GM23338 (cell line): ENCODE measurements at regions not wholly inside any gene's neighbourhood (a gene's known extent, or its start where the extent isn't known, plus 50 kb on each side); places are given as distances from the start of the nearest gene placed in this dataset.

Experiments used
- EZH2 ChIP-seq: fragments of 200-600 bp; sonication (generic); IDR thresholded peaks from one replicate; pipeline ENCODE4 v1.8.0; 2017; ENCODE audit warnings: antibody characterized with exemption, mild to moderate bottlenecking, low read depth; ENCODE audit not compliant: unreplicated experiment
- POLR2AphosphoS5 ChIP-seq: IDR thresholded peaks from 2 replicates; pipeline ENCODE4 v1.6.1; 2016; ENCODE audit warnings: antibody characterized with exemption, low read depth
- TF ChIP-seq, protein P1 (sequence below): IDR thresholded peaks from one replicate; pipeline ENCODE4 v1.6.1; 2018; ENCODE audit warnings: antibody characterized with exemption; ENCODE audit not compliant: unreplicated experiment
- TF ChIP-seq, protein P2 (sequence below), 2 experiments: fragments of 200-600 bp in 1 of 2; sonication (generic) in 1 of 2; conservative IDR thresholded peaks; 2 replicates each; pipeline versions ENCODE4 v1.5.1 to v1.6.1; 2016 to 2017; ENCODE audit warnings: antibody characterized with exemption in 2 of 2, low read depth in 2 of 2, mild to moderate bottlenecking in 2 of 2, moderate library complexity in 1 of 2

DNA sequence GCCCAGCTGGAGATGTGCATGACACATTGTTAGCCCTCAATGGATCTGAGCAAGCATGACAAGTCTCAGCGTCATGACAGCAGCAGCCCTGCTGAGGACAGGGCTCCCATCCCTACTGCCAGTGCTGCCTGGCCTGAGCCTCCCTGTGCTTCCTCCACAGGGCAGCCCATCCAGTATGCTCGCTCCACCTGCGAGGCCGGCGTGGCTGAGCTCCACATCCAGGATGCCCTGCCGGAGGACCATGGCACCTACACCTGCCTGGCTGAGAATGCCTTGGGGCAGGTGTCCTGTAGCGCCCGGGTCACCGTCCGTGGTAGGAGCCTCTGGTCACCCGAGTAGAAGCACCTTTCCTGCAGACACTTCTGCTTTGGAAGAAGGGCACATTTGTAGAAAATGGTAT lies 85.8 kb upstream of the OSBPL11 start:
- TF ChIP-seq, protein P1, sequence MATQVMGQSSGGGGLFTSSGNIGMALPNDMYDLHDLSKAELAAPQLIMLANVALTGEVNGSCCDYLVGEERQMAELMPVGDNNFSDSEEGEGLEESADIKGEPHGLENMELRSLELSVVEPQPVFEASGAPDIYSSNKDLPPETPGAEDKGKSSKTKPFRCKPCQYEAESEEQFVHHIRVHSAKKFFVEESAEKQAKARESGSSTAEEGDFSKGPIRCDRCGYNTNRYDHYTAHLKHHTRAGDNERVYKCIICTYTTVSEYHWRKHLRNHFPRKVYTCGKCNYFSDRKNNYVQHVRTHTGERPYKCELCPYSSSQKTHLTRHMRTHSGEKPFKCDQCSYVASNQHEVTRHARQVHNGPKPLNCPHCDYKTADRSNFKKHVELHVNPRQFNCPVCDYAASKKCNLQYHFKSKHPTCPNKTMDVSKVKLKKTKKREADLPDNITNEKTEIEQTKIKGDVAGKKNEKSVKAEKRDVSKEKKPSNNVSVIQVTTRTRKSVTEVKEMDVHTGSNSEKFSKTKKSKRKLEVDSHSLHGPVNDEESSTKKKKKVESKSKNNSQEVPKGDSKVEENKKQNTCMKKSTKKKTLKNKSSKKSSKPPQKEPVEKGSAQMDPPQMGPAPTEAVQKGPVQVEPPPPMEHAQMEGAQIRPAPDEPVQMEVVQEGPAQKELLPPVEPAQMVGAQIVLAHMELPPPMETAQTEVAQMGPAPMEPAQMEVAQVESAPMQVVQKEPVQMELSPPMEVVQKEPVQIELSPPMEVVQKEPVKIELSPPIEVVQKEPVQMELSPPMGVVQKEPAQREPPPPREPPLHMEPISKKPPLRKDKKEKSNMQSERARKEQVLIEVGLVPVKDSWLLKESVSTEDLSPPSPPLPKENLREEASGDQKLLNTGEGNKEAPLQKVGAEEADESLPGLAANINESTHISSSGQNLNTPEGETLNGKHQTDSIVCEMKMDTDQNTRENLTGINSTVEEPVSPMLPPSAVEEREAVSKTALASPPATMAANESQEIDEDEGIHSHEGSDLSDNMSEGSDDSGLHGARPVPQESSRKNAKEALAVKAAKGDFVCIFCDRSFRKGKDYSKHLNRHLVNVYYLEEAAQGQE = no peak
- TF ChIP-seq, protein P2, sequence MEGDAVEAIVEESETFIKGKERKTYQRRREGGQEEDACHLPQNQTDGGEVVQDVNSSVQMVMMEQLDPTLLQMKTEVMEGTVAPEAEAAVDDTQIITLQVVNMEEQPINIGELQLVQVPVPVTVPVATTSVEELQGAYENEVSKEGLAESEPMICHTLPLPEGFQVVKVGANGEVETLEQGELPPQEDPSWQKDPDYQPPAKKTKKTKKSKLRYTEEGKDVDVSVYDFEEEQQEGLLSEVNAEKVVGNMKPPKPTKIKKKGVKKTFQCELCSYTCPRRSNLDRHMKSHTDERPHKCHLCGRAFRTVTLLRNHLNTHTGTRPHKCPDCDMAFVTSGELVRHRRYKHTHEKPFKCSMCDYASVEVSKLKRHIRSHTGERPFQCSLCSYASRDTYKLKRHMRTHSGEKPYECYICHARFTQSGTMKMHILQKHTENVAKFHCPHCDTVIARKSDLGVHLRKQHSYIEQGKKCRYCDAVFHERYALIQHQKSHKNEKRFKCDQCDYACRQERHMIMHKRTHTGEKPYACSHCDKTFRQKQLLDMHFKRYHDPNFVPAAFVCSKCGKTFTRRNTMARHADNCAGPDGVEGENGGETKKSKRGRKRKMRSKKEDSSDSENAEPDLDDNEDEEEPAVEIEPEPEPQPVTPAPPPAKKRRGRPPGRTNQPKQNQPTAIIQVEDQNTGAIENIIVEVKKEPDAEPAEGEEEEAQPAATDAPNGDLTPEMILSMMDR (conservative IDR thresholded peaks at IDR 0.05; ENCODE audit: low read depth in 2 of 2) = no peak
- no peak for TF ChIP-seq EZH2
- TF ChIP-seq POLR2AphosphoS5 = no peak
